C4-2B (cell line): ENCODE measurements at regions not wholly inside any gene's neighbourhood (a gene's known extent, or its start where the extent isn't known, plus 50 kb on each side); places are given as distances from the start of the nearest gene placed in this dataset.
A peak's percentile ranks its signal among the peaks of the same experiment; 100 is the strongest.

Experiments
- H3K27ac ChIP-seq: fragments of 450-650 bp; 2 replicates; pipeline ENCODE4 v1.5.1; 2017
- ZFX ChIP-seq: fragments of 450-650 bp; IDR thresholded peaks from 2 replicates; pipeline ENCODE4 v1.6.1; 2017
- TF ChIP-seq, protein P1 (sequence below): fragments of 450-650 bp; conservative IDR thresholded peaks from 2 replicates; pipeline ENCODE4 v1.5.1; 2017; ENCODE audit warnings: mild to moderate bottlenecking

DNA sequence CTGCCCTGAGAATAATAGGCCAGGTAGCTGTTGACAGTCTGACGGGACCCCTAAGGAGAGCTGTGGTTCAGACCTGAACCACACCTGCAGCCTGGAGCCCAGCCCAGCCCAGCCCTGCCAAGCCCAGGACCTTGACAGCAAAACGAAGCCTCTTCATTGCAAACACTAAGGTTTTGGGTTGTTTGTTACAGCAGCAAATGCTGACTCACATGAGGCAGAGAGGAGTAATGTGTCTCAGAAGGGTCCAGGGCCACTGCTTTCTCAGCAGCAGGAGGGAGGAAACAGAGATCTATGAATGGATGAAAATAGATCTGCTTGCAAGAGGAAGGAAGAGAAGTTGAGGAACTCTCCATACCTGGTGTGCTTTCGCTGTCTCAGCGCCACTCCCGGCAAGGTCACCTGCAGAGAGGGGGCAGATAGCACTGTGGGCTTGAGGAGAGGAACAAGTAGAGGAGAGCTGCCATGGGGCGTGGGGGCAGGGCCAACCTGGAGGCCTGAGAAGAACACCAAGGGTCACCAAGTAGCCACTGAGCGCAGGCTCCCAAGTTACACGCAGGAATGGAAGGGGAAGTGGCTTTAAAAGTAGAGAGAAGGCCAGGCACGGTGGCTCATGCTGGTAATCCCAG, 127.2 kb downstream of the ZNF281 start:
- H3K27ac ChIP-seq, result no peak overlapping the region
- TF ChIP-seq, protein P1, sequence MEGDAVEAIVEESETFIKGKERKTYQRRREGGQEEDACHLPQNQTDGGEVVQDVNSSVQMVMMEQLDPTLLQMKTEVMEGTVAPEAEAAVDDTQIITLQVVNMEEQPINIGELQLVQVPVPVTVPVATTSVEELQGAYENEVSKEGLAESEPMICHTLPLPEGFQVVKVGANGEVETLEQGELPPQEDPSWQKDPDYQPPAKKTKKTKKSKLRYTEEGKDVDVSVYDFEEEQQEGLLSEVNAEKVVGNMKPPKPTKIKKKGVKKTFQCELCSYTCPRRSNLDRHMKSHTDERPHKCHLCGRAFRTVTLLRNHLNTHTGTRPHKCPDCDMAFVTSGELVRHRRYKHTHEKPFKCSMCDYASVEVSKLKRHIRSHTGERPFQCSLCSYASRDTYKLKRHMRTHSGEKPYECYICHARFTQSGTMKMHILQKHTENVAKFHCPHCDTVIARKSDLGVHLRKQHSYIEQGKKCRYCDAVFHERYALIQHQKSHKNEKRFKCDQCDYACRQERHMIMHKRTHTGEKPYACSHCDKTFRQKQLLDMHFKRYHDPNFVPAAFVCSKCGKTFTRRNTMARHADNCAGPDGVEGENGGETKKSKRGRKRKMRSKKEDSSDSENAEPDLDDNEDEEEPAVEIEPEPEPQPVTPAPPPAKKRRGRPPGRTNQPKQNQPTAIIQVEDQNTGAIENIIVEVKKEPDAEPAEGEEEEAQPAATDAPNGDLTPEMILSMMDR, result no peak
- TF ChIP-seq ZFX, result no peak

DNA sequence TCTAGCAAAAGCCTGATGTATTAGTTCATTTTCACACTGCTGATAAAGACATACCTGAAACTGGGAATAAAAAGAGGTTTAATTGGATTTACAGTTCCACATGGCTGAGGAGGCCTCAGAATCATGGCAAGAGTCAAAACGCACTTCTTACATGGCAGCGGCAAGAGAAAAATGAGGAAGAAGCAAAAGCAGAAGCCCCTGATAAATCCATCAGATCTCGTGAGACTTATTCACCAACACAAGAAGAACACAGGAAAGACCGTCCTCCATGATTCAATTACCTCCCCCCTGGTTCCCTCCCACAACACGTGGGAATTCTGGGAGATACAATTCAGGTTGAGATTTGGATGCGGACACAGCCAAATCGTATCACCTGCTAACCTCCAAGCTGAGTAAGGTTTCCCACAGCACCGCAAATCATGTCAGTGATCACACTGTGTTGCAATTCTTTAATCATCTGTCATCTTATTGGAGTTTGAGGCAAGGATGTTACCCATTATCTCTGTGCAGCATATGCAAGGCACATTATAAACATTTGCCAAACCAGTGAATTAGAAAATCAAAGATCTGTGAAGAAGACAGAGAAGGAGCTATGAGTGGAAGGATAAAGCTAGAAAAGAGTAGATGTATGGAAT, 128.5 kb downstream of the ZNF281 start:
- no peak for TF ChIP-seq ZFX
- TF ChIP-seq, protein P1, result no peak
- H3K27ac ChIP-seq, result no peak overlapping the region

DNA sequence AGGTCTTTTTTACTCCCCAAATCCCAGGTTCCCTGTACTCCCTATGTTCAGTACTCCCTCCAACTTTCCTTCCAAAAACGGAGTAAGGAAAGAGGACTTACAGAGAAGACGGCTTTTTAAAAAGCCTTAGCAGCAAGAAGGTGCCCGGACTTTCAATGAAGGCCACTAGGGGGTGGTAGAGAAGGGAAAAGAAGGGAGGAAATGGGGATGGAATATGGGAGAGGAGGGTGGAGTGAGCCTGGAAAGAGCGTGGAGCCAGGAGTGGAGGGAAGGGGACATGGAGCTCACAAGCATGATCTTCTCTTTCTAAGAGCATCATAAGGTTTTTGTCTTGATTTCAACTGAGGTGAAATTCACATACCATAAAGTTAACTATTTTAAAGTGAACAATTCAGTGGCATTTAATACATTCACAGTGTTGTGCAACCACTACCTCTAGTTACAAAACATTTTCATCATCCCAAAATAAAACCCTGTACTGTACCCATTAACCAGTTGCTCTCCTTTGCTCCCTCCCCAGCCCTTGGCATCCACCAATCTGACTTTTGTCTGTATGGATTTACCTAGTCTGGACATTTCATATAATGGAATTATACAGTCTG, 129.9 kb downstream of the ZNF281 start:
- no peak for TF ChIP-seq ZFX
- TF ChIP-seq, protein P1, result peak; percentile 90

DNA sequence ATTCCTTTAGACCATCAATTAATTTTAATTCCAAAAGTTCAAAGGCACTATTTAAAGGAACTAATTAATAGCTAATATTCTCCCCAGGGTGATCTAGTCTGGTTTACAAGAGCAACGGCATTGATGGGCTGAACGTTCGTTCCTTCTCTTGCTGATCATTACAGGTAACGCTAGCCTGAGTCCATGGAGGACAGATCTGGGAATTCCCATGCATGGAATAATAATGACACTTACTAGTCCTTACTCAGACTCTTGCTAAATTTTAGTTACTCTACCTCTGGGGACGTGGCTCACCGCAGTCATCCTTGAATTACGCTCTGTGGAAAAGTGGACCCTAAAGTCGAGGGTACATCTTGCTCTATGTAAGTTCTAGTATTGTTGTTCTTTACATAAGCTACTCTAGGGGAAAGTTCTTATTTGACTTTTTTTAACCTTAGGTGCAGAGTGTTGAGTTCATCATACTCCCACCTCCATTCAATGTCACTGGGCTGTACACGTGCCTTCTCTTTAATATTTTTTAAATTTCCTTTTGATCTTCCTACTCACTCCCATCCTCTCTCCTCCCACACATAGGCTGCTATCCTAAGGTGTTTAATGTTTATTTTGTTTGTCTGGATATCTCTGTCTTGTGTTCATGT, 133.9 kb downstream of the ZNF281 start:
- no peak overlapping the region for H3K27ac ChIP-seq
- TF ChIP-seq, protein P1, result no peak

More for the DNA sequence above, 129.9 kb downstream of the ZNF281 start:
- H3K27ac ChIP-seq, result no peak overlapping the region

DNA sequence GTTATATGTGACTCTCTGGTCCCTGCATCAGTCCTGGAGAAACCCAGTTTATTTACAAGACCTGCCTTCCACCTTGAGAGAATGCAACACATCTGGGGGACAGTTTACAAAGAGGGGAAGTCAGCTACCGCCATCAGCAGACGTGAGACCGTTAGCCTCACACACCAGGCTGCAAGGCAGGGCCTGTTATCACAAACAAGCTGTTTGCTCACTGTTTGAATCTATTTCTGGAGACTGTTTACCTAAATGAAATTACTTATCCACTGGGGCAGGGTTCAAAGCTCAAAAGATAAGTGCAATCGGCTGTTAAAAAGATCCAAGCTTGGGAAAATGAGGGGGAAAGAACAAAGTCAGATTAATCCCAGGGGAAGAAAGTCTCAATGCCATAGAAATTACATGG, 134.4 kb downstream of the ZNF281 start:
- TF ChIP-seq, protein P1, result no peak
- no peak for TF ChIP-seq ZFX
- no peak overlapping the region for H3K27ac ChIP-seq

DNA sequence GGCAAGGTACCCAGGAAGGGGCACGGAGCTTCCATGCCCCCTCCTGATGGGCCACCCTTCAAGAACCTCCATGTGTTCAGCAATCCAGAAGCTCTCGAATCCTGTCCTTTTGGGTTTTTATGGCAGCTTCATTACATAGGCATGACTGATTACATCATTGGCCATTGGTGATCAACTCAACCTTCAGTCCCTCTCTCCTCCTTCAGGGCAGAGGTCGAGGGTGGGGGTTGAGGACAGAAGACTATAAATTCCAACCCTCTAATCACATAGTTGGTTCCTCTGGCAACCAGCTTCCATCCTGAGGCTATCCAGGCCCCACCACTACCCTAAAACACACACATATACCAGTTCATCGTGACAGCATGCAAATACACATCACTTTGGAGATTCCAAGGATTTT, 135.7 kb downstream of the ZNF281 start:
- TF ChIP-seq, protein P1, result no peak
- no peak for TF ChIP-seq ZFX
- H3K27ac ChIP-seq, result no peak overlapping the region
